ENCODE measurements at regions not wholly inside any gene's neighbourhood (a gene's known extent, or its start where the extent isn't known, plus 50 kb on each side); places are given as distances from the start of the nearest gene placed in this dataset.

DNA sequence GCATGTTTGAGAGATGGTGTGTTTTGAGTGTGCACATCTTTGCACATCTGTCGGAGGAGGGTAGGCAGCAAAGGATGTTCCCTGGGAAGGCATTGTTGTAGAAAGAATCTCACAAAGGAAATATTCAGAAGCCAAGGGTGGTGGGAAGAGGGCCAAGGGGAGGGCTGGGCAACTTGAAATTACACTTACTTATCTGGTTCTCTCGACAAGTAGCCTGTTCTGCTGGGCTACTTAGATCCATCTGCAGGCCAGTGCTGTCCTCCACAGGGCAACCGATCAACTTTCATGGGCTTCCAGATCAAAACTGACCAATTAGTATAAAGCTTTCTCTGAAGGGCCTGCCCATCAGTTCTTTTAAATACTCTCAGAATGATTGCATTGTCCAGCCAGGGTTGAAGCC, 495.2 kb downstream of the GADD45G start:
- TF ChIP-seq, protein P1, sequence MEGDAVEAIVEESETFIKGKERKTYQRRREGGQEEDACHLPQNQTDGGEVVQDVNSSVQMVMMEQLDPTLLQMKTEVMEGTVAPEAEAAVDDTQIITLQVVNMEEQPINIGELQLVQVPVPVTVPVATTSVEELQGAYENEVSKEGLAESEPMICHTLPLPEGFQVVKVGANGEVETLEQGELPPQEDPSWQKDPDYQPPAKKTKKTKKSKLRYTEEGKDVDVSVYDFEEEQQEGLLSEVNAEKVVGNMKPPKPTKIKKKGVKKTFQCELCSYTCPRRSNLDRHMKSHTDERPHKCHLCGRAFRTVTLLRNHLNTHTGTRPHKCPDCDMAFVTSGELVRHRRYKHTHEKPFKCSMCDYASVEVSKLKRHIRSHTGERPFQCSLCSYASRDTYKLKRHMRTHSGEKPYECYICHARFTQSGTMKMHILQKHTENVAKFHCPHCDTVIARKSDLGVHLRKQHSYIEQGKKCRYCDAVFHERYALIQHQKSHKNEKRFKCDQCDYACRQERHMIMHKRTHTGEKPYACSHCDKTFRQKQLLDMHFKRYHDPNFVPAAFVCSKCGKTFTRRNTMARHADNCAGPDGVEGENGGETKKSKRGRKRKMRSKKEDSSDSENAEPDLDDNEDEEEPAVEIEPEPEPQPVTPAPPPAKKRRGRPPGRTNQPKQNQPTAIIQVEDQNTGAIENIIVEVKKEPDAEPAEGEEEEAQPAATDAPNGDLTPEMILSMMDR (IDR thresholded peaks at IDR 0.05; ENCODE audit: low read depth, low read length) = no peak
- Histone ChIP-seq H3K9me3 (ENCODE audit: control insufficient read depth, insufficient read depth, low read length) (no peaks in the 10 kb centered on the region), H3K27ac (ENCODE audit: low read depth, low read length) (no peak overlapping the region), H3K4me3 (ENCODE audit: low read depth, low read length) (no peak overlapping the region), H3K27me3 (ENCODE audit: control insufficient read depth, insufficient read depth, low read length) (peaks cover 4% of the 10 kb centered on the region)
- ChIA-PET POLR2A (no interaction called here), CTCF (interaction anchor here (1.2 to 5.1 kb wide), 3 partner anchors 499 to 523 kb away, joined by 3 to 187 read pairs (median 21); no protein-coding TSS in a partner anchor)
- no peak for DNase-seq (ENCODE audit: low read depth, low spot score)

DNA sequence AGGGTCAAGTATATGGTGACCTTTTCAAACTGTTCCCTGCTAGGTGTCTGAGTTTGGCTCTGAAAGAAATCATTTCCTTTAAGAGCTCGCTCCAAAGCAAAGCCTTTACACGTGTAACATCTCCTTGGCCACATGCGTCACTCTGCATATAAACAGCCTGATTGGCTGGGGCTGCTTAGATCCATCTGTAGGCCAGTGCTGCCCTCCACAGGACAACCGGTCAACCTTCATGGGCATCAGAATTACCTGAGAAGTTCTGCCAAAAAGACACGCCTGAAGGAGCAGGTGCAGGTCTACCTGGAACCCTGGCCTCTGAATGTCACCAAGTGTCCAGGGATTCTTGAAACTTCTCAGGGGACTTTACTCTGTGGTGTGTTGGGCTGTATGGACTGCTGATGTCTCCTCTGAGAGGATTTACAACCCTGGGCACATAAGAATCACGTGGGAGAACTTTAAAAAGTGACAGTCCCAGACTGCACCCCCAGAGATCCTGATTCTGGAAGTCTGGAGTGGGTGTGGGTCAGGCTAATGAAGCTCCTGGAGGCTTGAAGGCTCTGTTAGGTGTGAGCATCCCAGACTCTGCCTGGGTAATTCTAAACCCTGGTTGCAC, 497.6 kb downstream of the GADD45G start:
- H3K4me3 ChIP-seq (ENCODE audit: low read depth, low read length) = no peak overlapping the region
- POLR2A ChIA-PET = no interaction called here
- no peak overlapping the region for H3K27ac ChIP-seq (ENCODE audit: low read depth, low read length)
- CTCF ChIA-PET = interaction anchor here (0.6 to 5.1 kb wide), 12 partner anchors 9 to 689 kb away, joined by 3 to 187 read pairs (median 4); partner anchors contain the start of gene GADD45G
- no peaks in the 10 kb centered on the region for H3K9me3 ChIP-seq (ENCODE audit: control insufficient read depth, insufficient read depth, low read length)
- H3K27me3 ChIP-seq (ENCODE audit: control insufficient read depth, insufficient read depth, low read length) = no peaks in the 10 kb centered on the region
- peak; percentile 55 for DNase-seq (ENCODE audit: low read depth, low spot score)
- TF ChIP-seq, protein P1 (IDR thresholded peaks at IDR 0.05; ENCODE audit: low read depth, low read length) = peak; percentile 73

DNA sequence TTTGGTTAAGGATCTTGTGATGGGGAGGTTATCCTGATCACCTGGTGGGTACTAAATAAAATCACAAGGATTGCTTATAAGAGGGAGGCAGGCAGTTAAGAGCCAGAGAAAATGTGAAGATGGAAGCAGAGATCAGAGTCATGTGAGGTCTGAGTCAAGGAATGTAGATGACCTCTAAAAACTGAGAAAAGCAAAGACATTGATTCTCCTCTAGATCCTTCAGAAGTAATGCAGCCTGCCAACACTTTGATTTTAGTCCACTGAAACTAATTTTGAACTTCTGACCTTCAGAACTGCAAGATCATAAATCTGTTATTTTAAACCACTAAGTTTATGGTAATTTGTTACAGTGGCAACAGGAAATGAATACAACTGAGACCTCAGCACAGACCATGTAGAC, 499.0 kb downstream of the GADD45G start:
- CTCF ChIA-PET = interaction anchor here (0.6 to 5.1 kb wide), 5 partner anchors 41 to 533 kb away, joined by 3 to 187 read pairs (median 5); no protein-coding TSS in a partner anchor
- DNase-seq (ENCODE audit: low read depth, low spot score) = no peak
- Histone ChIP-seq H3K4me3 (ENCODE audit: low read depth, low read length) (no peak overlapping the region), H3K27ac (ENCODE audit: low read depth, low read length) (no peak overlapping the region), H3K27me3 (ENCODE audit: control insufficient read depth, insufficient read depth, low read length) (no peaks in the 10 kb centered on the region), H3K9me3 (ENCODE audit: control insufficient read depth, insufficient read depth, low read length) (no peaks in the 10 kb centered on the region)
- TF ChIP-seq, protein P1 (IDR thresholded peaks at IDR 0.05; ENCODE audit: low read depth, low read length) = no peak
- POLR2A ChIA-PET = no interaction called here

DNA sequence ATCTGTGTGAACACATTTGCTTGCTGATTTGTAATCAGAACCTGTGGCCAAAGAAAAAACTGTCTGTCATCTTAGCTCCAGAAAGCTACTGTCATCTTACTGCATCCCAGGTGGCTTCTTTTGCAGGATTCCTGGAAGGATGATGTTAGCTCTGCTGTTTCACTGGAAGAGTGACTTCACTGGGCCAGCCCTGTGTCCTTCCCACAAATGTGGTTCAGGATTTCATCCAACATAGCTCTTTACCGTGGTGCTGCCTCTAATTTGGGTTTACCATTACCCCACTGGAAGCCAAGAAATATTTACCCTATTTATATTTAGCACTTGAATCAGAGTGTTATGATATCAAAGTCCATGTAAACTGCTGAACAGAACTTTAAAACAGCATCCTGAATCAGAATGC, 501.0 kb downstream of the GADD45G start:
- H3K9me3 ChIP-seq (ENCODE audit: control insufficient read depth, insufficient read depth, low read length) = no peaks in the 10 kb centered on the region
- POLR2A ChIA-PET = no interaction called here
- no peak overlapping the region for H3K27ac ChIP-seq (ENCODE audit: low read depth, low read length)
- no peaks in the 10 kb centered on the region for H3K27me3 ChIP-seq (ENCODE audit: control insufficient read depth, insufficient read depth, low read length)
- CTCF ChIA-PET = interaction anchor here (1.1 to 2.8 kb wide), 4 partner anchors 502 to 512 kb away, joined by 3 to 15 read pairs (median 10); no protein-coding TSS in a partner anchor
- H3K4me3 ChIP-seq (ENCODE audit: low read depth, low read length) = no peak overlapping the region
- TF ChIP-seq, protein P1 (IDR thresholded peaks at IDR 0.05; ENCODE audit: low read depth, low read length) = no peak
- no peak for DNase-seq (ENCODE audit: low read depth, low spot score)

DNA sequence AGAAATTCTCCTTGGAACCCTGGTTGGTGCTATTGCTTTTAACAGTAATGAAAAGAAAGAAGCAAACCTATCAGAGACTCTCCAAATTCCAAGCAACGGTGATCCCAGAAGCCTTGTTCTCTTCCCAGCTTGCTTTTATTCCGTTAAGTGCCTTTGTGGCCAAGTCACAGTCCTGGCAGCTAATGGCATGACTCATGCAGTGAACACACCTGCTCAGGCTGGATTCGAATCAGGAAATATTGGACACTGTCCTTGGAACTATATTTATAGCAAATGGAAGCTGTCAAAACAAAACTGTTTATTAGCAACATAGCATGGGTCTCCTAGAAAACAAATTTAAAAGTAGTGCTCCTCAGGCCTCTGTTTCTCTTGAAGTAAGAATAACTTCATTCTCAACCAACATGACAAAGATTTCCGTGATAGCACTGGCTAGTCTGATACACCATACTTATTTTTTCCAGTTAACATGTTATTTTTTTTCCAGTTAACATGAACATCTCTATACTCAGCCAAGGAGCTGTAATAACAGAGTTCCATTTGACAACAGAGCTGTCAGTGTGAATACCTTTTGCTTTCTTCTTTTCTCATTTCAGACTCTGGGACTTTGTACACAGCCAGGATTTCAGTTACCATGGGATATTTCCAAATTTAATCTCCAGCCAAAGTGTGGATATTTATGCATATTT, 502.4 kb downstream of the GADD45G start:
- H3K9me3 ChIP-seq (ENCODE audit: control insufficient read depth, insufficient read depth, low read length) = no peaks in the 10 kb centered on the region
- H3K27me3 ChIP-seq (ENCODE audit: control insufficient read depth, insufficient read depth, low read length) = no peaks in the 10 kb centered on the region
- ChIA-PET POLR2A (no interaction called here), CTCF (interaction anchor here (2.4 to 2.8 kb wide), 2 partner anchors 504 to 509 kb away, joined by 11 to 15 read pairs; no protein-coding TSS in a partner anchor)
- no peak for DNase-seq (ENCODE audit: low read depth, low spot score)
- TF ChIP-seq, protein P1 (IDR thresholded peaks at IDR 0.05; ENCODE audit: low read depth, low read length) = no peak
- no peak overlapping the region for H3K4me3 ChIP-seq (ENCODE audit: low read depth, low read length)
- no peak overlapping the region for H3K27ac ChIP-seq (ENCODE audit: low read depth, low read length)

Data from AG04450 (cell line).